NCI-H2107 (cell line): ENCODE measurements at regions not wholly inside any gene's neighbourhood (a gene's known extent, or its start where the extent isn't known, plus 50 kb on each side); places are given as distances from the start of the nearest gene placed in this dataset.
"Not testable (repeated sequence)": the region's sequence is repeated elsewhere in the genome, so short reads cannot be mapped to it uniquely, and the experiment has no call there.

Experiments
- DNase-seq: peaks from one replicate; lab custom pipeline; 2025; lab: John Stamatoyannopoulos, UW

DNA sequence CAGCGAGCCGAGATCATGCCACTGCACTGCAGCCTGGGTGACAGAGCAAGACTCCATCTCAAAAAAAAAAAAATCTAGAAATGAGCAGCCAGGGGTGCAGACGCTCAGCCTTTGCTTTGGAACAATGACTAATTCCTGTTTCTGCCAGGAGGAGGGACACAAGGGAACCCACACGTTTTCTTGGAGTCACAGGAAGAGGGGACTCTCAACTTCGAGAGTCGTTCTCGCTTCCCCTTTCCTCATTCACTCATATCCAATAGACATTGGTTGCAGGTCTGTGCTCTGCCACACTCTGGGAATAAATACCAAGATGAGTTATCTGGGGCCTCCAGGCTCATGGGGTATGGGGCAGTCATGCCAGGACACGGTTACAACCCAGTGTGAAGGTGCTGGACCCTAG is 91.5 kb upstream of the RREB1 start:
- no peak for DNase-seq

- DNase-seq: no peak
Measured at GRCh38 chr6:7021301-7021700, 86.5 kb upstream of the RREB1 start.

GRCh38 chr6:7025861-7026260 is 81.9 kb upstream of the RREB1 start:
- no peak for DNase-seq

GRCh38 chr6:7028963-7029362 is 78.8 kb upstream of the RREB1 start:
- not testable (repeated sequence) for DNase-seq

GRCh38 chr6:7030968-7031367 is 76.8 kb upstream of the RREB1 start:
- not testable (repeated sequence) for DNase-seq

DNA sequence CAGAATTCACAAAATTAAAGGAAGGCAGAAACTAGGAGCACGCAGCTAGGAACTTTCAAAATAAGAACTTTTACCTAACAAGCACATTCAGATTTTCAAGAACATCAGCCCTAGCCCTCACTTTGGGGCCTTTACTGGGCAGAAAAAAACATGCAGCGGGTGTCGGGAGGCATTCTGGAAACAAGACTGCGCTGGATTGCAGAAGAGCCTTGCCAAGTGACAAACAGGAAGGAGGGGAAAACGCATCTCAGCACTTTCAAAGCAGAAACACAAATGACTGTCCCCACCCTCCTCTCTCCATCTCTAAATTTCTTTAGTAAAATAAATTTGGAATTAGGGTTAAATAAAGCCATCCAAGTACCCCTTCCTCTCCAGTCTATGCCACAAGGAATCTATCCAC is 74.6 kb upstream of the RREB1 start:
- no peak for DNase-seq

GRCh38 chr6:7034055-7034454 is 73.7 kb upstream of the RREB1 start:
- DNase-seq: no peak

DNA sequence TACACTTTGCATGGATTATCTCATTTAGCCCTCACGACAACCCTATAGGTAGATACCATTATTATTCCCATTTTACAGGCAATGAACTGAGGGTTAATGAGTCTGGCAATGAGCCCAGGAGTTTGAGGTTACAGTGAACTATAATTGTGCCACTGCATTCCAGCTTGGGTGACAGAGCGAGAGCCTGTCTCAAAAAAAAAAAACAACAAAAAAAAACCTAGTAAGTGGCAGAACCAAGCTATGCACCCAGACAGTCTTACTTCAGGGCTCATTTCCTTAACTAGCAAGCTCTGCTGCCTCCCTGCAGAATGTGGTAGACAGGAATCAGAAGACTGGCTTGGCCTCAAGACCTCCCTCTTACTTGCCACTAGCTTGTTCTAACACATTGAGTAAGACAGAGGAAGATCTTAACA is 71.9 kb upstream of the RREB1 start:
- no peak for DNase-seq

DNA sequence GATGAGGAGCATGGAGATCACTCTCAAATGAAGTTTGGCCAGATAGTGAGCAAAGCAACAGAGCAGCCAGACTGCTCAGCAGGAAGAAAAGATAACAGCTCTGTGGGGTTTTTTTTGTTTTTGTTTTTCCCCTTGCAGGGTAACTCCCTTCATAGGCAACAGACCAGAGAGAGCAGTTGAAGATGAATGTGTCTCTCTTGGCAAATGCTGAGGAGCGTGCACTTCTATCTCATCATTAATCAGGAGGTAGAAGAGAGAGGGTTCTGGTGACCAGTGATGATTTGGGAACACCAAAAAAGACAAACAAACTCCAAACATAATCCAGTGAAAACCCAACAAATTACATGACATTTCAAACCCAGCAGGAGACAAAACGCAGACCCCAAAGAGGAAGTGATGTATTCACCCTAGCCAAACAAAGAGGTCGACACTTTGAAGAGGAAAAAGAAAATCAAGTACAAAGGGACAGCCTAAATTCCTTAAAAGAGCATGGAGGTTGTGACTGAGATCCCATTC is 66.2 kb upstream of the RREB1 start:
- no peak for DNase-seq

DNA sequence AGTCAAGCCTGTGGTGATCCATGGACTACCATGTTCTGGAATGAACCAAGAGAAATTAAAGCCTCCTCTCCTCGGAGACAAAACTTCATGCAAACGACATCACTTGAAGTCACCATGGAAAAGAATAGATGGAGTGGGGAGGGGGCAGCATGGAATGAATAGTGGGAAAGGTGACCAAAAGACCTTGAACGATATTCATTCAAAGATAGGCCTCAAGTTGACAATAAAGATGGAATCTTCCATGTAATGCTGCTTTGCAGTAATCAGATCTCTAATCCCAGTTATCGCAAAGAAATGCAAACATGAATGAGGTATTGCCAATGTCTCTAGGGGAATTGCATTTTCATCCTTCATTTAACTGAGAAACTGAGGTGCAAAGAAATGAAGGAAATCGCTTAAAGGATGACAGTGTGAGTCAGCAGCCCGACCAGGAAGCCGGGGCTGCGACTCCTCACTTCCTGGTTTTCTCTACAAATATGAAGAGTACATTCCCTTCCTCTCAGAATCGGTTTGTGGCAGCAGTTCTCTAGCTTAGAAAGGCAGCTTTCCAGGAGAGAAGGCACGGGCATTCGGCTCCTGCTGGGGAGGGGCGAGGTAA is 65.6 kb upstream of the RREB1 start:
- no peak for DNase-seq

GRCh38 chr6:7042654-7043545 is 64.9 kb upstream of the RREB1 start:
- DNase-seq: no peak

DNA sequence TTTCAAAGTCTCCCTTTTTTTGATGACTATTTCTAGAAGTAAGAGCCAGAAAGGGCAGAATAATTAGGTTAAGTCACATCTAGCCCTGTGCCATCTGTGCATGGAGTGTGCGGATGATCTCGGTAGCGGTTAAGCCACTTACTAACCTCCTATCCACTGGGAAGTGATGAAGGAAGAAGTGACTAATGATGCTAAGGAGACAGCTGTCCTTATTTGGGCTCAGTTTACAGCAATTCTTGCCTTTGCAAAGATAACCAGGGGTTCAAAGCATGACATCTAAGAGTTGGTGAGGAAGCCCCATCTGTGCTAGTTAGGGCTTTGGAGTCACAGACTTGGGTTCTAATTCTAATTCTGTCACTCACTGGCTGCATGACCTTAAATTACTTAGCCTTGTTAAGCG is 62.4 kb upstream of the RREB1 start:
- DNase-seq: no peak

GRCh38 chr6:7045746-7046145 is 62.0 kb upstream of the RREB1 start:
- DNase-seq: no peak

DNA sequence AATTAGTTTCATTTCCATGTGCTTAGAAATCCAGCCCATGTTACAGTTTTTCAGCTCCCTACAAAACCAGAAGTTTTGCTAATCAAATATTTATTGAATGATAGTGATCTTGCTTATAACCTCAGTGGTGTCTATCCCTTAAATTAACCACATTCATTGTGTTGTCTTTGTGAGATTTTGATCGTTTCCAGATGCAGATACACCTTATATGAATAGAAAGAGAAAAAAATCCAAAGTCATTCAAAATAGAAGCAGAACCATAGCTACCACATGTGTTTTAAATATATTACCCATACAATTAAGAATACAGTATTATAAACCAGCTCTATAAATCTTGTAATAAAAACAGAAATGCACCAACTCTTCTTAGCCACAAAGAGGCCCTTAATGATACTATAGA is 60.6 kb upstream of the RREB1 start:
- DNase-seq: no peak

- DNase-seq: no peak
Measured at GRCh38 chr6:7047966-7048365, 59.8 kb upstream of the RREB1 start.

DNA sequence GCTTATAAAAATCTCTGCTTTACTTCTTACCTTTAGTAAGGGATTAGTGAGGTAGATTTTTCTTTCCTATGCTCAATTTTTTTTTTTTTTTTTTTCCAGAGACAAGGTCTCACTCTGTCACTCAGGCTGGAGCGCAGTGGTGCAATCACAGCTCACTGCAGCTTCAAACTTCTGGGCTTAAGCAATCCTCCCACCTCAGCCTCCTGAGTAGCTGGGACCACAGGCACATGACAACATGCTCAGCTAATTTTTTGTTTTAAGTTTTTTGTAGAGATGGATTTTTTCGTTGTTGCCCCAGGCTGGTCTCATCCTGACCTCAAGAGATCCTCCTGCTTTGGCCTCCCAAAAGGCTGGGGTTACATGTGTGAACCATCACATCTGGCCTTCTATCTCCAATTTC is 58.9 kb upstream of the RREB1 start:
- no peak for DNase-seq

GRCh38 chr6:7050004-7050403 is 57.8 kb upstream of the RREB1 start:
- no peak for DNase-seq

DNA sequence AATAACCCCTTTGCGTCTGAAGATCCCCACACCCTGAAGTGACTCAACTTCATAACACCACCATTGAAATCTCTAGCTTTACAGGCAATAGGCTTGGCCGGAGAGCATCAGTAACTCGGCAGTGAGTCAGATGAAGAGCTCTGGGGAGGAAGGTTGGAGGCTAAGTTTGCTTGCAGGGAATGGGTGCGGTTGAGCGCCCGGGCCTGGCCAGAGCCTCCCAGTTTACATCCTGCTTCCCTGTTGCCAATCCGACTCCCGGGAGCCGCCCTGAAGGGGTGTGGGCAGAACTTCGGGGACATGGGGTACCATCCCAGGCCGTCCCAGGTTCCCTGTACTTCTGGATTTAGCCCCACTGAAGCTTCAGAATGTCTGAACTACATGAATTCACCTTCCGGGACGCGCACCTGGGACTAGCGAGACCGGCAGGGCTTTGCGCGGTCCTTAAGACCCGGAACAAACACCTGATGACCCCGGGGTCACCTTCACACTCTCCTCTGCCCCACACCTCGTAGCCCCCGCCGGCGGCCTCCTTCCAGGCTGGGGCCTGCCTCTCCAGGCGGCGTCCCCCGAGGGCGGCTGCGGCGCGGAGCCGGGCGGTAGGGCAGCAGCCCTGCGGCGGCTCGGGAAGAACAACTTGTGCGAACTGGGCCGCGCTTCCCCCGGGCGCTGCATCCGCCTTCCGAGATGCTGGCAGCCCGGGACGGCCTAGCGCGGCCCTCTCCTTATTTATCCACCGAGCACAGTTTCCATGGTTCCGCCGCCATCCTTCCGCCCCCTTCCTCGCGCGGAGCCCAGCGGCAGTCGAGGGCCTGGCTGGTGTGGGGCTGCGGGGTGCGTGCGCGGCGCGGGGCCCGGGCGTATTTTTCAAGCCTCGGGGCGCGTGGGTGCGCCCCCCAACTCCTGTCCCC is 56.6 kb upstream of the RREB1 start:
- DNase-seq: no peak

DNA sequence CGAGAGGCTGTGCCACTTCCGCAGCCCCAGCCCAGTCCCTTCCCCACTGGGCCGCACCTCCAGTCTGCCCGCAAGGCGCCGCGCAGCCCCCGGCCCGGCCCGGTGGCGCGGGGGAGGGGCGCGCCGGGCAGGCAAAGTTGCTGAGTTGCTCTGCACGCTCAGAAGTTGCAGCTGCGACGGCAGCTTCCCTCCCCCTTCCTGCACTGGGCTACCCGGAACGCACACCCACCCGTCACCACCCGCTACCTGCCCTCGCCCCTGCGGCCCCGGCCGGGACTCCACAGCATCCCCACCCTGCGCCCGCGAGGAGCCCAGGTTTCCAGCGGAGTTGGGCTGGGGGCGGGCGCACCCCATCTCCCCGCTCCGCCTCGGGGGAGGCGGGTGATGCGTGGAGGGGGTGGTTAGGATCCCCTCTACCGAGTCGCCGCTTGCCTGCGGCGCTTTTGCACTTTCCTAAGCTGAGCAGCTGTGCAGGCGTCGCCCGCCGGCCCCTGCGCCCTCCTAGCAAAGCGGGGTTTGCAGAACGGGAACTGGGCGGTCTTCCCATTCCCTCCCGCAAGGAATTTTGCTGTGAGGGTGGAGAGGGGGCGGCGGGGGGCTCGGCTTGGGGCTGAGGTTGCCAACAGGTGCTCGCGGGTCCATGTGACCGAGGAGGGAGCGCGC is 55.9 kb upstream of the RREB1 start:
- DNase-seq: no peak

DNA sequence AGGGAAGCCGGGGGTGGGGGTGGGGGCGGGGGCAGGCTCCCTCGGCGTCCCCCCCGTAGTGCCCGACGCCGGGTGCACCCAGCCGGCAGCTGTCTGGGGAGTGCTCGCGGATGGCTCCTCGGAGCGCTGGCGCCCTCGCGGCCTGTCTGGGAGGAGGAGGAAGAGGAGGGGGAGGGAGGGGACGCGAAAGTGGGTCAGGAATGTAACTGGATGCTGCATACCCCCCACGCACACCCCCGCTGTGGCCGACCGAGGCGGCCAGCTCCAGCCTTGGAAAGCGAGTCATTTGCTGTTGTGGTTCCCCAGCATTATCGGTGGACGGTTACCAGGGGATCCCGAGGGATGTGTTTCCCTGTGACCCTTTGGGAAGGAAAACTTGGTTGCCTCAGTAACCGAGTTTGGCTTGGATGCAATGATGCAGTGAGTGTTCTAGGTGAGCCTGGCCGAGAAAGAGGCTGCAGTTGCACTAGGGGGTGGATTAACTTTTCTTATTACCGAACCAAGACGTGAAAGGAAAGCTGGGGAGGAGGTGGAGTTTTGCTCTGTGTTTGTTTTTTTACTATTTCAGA is 55.2 kb upstream of the RREB1 start:
- DNase-seq: no peak

GRCh38 chr6:7053125-7053774 is 54.5 kb upstream of the RREB1 start:
- no peak for DNase-seq
